GM18499 (cell line): ENCODE measurements at regions not wholly inside any gene's neighbourhood (a gene's known extent, or its start where the extent isn't known, plus 50 kb on each side); places are given as distances from the start of the nearest gene placed in this dataset.

ENCODE experiments used
- ATAC-seq: cut with Tn5 transposase; IDR thresholded peaks from one replicate; pipeline ENCODE4 v1.9.1; 2021; ENCODE audit warnings: moderate number of reproducible peaks; ENCODE audit not compliant: insufficient read depth, unreplicated experiment

DNA sequence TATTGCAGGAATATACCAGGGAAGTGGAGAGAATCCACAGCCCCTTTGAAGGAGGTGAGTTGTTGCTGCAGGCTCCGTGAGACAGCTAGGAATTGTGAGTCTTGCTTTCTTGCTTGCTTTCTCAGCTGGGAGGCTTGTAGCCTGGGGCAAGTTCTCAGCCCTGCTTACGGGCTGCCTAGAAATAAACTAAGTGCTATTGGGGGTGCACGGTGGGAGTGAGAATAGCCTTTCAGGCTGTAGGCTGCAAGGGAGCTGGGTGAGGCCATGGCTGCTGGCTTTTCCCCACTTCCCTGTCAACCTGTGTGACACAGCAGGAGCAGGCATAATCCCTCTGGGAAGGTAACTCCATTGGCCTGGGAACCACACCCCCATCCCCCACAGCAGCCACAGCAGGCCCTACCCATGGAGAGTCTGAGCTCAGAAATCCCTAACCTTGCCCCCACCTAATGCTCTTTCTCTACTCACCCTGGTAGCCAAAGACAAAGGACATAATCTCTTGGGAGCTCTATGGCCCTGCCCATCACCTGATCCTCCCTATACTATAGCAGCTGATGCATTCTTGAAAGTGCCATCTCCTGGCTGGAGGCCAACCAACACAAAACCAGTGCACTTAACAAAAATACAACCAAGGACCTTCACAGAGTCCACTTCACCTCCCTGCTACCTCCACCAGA lies 113.0 kb downstream of the MMRN1 start:
- ATAC-seq = no peak

DNA sequence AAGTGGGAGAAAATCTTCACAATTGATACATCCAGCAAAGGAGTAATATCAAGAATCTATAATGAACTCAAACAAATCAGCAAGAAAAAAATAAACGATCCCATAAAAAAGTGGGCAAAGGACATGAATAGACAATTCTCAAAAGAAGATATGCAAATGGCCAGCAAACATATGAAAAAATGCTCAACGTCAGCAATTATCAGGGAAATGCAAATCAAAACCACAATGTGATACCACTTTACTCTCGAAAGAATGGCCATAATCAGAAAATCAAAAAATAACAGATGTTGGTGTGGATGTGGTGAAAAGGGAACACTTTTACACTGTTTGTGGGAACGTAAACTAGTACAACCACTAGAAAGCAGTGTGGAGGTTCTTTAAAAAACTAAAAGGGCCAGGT lies 114.3 kb upstream of the CCSER1 start:
- ATAC-seq = no peak

DNA sequence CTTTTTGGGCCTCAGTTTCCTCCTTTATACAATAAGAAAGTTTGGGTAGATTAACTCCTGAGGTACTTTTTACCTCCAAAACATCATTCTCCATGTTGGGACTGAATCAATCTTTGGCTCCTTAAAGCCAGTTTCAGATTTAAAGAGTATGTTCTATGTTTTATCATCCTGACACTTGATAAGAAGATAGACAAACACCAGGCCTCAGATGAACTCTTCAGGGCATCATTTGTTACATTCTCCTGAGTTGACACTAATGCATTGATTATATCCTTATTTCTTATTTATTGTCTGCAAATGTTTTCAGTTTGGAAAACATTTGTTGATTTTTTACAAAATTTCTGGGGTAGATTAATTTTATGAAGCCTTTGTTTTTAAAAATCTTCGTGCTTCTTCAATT lies 102.7 kb upstream of the CCSER1 start:
- ATAC-seq = no peak

DNA sequence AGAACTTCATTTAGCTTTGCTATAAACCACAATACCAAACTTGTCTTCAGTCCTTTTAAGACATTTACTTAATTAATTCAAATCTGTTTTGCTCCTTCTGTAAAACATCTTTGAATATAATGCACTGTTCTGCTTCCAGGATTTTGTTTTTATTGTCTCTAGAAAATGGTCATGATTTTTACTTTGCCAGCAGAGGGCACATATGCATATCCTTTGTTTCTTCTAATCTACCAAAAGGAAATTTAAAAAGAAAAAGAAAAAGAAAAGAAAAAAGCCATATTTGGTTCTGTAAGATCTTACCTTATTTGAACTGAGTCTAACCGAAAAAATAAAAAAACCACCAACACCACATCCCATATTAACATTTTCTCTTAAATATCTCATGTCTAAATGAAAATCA lies 101.9 kb upstream of the CCSER1 start:
- ATAC-seq = no peak

DNA sequence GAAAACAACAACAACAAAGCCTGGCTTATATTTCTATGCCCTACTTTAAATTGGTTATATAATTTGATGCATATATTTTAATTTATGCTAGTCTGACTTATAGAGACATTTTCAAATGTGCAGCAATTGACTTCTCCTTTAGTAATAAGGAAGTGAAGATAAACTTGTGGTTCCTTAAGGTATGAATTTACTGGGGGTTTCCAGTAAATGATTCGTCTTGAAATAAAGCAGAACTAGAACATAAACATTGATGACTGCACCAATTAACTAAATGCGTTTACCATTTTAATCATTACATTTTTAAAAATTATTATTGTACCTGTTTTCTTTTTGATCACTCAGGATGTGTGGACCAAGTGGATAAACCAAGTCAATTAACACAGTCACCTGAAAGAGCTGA lies 99.6 kb upstream of the CCSER1 start:
- peak; percentile 87 for ATAC-seq

DNA sequence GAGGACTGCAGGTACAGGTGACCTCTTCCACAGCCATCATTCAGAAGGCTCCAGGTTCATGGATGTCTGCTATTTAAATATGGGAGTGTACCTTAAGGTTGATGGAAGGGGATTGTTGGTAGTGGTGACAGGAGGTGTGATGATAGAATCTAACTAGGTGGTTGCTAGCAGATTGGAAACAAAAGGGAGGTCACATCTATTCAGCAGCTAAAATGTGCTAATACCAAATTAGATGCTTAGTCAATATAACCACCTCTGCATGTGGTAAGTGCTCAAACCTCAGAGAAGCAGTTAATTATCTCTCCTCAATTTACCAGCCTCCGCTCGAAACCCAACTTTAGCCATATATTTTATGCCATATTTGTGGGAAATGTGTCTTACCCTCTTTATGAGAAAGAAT lies 98.7 kb upstream of the CCSER1 start:
- no peak for ATAC-seq

DNA sequence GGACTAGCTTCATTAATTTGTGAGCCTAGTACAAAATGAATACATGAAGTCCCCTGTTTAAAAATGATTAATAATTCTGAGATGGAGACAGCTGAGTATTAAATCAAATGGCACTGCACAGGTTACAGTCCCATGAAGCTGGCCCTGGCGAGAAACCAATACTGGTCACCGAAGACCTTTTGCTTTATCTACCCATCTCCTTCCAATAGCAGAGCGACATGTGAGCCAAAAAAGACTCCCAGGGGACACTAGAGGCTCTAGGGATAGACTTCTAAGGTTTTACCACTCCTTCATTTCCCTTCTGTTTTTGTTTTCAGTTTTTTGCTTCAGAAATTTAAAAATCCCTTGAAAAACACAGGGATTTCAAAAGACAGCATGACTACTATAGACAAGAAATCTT lies 97.0 kb upstream of the CCSER1 start:
- ATAC-seq = no peak

DNA sequence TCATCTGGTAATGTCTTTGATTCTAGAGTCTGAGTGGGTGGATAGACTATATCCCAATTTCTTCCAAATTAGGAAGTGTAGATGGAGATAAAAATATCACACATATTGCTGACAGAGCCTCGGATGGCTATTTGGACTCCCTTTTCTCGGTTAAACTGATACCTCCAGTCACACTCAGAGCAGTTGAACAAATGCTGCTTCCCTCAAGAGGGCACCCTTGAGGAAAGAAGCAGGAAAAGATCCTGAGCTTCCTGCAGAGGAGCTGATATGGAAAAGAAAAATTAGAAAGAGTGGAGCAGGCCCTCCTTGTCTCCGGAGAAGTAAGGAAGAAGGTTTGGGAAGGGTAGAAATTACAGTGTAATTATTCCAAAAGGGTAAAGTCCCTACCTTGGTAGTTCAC lies 96.2 kb upstream of the CCSER1 start:
- ATAC-seq = no peak

DNA sequence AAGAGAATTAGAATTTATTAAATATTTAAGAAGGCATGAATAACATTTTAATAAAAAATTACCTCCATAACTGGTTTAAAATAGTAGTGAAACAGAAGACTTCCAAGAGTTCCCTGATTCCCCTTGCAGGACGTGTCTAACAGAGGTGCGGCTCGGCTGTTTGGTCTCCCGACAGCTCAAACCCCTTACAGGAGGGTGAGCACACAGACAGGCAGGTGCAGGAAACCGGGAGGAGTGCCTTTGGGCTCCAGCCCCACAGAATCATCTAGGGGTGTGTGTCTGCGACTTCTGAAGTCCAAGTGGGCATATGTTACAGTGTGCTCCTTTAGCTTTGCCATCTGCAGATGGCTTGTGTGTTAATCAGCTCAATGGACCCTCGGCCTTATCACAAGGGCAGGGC lies 88.1 kb upstream of the CCSER1 start:
- ATAC-seq = no peak

DNA sequence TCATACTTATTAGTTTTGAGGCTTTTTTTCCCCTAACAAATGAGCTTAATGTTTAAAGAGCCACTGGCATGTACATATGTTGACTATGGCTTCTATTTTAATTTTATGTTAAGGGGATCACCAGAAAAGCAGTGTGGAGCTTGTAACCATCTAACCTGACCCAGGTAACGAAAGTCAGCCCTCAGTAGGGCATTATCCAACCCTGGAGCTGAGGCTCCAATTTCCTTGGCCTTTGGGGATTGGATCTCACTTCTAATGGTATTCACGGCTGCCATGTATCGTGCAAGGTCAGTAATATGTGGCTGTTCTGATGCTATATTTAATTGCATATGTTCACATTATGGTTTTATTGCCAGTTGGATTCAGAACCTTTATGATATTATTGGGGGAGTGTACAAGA lies 75.2 kb upstream of the CCSER1 start:
- ATAC-seq = no peak

DNA sequence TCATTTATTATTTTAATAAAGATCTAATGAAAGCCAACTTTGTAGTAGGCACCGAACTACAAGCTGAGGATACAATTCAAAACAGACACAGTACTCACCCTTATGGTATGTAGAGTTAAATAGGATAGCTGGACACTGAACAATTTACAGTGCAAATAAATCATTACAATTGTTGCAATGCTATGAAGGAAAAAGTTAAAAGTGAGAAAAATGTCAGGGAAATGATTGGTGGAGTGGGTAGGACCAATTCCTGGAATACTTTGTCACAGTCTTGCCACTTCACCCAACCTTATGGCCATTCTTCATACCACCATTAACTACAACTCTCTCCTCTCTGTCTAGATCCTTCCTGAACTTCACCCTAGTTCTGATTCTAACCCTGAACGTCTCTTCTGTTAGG lies 70.1 kb upstream of the CCSER1 start:
- no peak for ATAC-seq

DNA sequence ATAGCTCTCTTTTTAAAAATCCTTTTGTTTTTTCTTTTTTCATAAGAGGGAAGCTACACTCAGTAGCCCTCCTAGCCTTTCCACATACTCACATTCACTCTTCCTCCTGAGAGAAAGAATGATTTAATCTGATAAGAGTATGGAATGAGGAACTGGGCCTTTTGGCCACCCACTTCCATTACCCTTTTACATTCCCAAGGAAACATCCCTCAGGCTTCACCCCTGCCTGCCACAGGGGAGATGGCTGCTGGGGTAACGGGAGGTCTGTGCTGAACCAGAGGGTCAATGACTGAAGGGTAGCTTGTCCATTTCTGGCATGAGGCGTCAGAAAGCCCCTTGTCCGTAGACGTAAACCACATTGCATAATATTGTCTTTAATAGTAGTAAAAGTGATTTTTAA lies 67.2 kb upstream of the CCSER1 start:
- no peak for ATAC-seq

DNA sequence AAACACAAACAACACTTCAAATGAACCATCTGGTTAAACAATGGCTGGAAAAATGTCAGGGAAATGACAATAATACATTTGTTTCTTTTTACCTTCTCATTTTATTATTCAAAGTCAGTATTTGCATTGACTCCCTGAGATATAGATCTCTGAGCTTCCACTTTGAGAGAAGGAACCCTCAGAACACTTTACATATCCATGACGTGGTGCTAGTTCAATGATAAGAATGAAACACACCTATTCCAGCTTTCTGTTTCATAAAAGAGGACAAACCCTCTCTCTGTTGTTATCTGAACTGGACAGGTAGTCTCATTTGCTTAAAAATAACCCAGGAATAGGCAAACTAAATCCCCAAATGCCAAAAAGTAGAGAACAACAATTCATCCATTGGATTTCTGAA lies 65.3 kb upstream of the CCSER1 start:
- no peak for ATAC-seq

DNA sequence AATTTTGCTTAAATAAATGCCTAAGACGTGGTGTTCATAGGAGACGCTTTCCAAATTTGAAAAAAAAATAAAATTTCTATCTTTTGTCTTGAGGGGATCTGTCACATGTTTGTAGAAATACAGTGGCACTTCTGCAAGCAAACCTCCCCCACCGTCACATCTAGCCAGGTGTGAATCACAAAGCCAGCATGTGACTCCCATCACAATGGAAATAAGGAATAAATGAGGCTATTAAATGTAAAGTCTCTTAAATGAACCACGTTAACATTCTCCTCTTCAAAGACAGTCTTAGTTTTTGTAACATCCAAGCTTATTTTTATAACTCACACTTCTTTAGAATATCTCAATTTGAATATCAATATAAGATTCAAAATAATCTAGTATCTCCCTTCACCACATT lies 63.0 kb upstream of the CCSER1 start:
- no peak for ATAC-seq

DNA sequence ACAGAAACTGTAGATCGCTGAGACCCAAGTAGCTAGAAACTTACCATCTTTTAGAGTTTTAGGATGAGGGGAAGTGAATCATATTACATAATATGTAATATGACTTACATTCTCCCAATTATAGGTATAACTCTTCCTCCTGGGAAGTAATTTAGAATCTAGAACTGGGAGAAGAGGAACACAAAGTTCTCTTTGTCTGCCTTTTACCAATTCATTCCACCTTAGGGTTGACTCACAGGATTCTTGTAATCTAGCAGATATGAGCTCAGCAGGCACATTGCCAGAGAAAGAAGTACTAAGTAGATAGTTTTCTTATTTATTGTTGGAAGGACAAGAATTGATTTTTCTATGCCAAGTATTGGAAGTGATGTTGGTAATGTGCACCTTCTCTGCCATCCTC lies 58.0 kb upstream of the CCSER1 start:
- ATAC-seq = no peak

DNA sequence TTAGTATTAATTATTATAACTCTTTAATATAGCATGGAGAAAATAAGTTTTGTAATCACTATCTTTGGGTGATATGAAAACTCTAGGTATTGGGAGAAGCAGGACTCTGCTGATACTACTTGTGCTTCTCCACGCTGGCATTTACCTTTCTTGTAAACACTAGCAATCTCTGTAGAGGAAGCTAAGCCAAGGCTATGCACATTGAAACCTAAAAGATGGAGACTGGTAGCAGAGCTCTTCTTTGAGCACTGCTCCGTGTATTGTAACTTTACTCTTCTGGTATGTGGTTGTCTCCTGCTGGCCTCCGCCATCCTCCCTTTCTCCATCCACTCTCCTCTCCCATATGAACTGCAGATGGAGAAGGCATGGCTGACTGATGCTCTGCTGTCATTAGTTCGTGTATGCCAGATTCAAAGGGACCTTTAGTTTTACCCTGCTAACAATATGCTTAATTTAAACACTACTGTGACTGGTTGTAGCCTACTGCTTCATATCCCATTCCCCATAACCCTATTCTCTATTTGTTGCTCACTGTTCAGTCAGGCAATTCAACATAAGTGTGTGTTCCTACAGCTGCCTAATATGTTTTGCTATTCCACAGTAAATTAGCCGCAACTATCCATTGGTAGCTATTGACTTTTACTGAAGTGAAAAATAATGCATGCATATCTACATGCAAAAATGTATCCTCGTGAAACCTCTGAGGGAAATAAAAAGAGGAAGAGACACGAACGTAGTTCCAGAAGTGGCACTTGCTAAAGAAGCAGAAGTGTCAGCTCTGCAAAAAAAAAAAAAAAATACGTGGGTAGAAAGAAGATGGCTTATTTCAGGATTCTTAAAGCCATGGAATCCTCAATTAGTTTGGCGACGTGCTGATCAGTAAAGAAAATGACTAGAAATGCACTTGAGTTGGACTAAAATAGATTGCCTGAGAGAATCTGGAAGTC lies 55.6 kb upstream of the CCSER1 start:
- ATAC-seq = no peak

DNA sequence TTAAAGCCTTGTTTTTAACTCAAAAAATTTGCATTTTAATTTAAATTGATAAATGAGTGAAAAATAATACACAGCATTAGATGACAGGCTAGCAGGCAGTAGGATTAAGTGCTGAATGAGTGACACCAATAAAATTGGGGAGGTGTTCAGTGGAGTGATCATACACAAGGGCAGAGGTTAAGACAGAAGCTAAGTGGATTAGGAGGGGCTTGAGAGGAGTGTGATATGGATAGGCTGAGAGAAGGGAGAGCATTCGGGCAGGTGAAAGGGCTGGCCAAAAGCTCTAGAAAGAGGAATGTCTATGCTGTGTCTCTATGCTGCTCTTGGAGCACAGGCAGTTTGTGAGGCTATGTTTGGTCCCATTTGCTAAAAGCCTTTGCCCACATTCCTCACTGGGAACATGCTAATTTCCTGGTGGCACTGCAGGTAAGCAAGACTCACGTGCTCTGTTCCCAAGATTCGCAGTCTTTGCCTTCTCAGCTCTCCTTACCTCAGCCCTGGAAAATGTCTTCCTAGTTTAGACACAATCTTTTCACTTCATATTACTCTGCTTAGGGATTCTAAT lies 52.8 kb upstream of the CCSER1 start:
- no peak for ATAC-seq
